Hindlimb muscle (tissue), 1 donor: ENCODE measurements at regions not wholly inside any gene's neighbourhood (a gene's known extent, or its start where the extent isn't known, plus 50 kb on each side); places are given as distances from the start of the nearest gene placed in this dataset.
"Not testable (repeated sequence)": the region's sequence is repeated elsewhere in the genome, so short reads cannot be mapped to it uniquely, and the experiment has no call there.

Source experiments
- DNase-seq: peaks from one replicate; pipeline ENCODE4 v3.0.0-alpha.2; 2013

DNA sequence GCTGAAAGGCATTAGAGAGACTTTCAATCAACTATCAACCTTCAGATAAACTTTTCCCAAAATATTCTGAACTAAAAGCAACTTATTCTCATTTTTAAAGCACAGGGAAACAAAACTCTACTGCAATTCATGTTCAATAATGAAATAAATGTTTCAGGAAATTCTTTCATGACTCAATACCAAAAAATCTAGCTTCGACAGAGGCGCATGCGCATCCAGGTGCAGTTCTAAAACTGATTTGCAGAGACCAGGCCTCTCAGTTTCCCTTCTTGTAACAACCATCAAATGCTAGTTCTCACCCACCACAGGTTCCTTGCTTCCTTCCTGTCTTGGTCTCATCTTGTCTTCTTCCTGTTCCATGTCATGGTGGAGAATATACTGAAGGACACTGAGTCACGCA, 55.3 kb upstream of the NRBF2 start:
- no peak for DNase-seq

DNA sequence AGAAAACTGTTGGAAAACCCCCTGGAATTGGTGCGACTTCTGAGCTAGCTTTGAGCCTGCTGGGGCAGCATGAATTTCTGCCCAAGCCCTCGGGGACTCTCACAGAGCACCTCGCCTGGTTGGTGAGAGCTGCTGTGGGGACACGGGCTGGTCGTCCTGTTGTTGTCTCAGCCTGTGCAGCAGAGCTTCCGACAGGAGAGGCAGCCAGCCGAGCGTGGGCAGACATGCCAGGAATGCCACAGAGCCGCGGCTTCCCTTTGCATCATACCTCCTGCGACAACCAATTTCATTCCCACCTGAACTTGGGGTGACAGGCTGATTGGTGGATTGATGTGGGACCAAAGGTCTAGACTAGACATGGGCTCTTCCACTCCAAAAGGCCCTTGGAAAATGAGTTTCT, 60.2 kb upstream of the NRBF2 start:
- no peak for DNase-seq

DNA sequence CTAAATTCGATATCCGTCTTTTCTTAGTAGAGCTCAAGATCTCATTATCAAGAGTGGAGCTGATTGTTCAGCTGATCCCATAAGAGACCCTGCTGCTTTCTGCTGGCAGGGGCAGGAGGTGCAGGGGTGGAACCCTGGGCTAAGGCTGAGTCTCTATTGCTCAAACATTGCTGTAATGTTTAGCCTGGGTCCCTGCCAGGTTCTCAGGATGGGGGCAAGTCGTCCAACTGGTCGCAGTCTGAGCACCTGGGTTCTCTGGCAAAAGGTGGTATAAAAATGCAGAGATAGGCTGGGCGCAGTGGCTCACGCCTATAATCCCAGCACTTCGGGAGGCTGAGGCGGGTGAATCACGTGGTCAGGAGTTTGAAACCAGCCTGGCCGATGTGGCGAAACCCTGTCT, 62.0 kb upstream of the NRBF2 start:
- DNase-seq, result no peak

DNA sequence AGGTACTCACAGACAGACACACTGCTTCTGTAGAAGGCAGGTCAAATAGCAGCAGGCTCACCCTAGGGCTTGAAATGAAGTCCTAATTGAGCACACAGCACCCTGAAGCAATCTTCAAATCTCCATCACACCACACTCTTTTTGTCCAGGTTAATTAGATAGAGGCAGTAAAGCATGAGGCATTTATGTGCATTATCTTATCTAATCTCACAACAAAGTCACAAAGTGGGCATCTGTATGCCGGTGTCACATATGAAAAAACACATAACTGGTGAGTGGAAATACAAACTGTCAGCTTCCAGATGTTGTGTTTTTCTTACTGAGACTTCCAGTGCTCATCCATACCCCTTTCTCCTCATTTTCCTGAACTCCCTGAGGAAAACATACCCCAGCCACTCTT, 63.8 kb upstream of the NRBF2 start:
- no peak for DNase-seq

DNA sequence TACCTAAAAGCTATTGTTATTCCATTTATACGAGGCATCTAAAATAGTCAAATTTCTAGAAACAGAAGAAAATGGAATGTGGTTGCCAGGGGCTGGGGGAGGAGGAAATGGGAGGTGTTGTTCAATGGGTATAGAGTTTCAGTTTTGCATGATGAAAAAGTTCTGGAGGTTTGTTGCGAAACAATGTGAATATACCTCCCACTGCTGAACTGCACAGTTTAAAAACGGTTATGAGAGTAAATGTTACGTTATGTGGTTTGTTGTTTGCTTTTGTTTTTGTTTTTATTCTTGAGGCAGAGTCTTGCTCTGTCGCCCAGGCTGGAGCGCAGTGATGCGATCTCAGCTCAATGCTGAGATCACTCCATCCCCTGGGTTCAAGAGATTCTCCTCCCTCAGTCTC, 64.9 kb upstream of the NRBF2 start:
- DNase-seq, result no peak

DNA sequence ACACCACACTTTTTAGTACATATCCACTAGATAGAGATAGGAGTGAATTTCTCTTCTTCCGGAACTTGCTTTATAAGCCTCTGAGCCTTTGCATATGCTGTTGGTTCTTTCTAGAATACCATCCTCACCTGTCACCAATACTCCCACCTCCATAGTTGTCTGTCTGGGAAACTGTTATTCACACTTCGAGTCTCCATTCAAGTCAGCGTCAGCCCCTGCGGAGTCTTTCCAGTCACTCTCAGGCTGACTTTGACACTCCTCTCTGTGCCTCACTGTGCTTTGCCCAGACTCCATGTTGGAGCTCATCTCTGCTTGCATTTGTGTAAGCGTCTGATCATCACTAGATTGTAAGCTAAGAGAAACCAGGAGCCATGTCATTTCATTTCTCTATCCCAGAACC, 66.5 kb upstream of the NRBF2 start:
- no peak for DNase-seq

DNA sequence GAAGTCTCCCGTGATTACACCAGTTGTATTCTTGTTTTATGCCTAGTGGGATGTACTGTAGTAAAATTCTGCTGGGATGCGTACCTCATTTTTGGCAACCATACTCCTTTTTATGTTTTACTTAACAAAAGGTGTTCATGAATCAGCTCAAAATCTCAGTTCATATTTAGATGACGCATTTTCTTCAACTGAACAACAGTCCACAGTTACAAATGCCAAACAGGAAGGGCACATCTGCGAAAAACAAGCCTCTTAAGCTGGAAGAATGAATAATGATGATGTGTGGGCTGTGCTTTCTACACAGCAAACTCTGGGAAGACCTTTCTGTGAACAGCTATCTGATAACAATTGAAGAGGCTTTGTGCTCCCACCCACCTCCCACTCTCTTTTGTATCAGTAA, 68.4 kb upstream of the NRBF2 start:
- no peak for DNase-seq

DNA sequence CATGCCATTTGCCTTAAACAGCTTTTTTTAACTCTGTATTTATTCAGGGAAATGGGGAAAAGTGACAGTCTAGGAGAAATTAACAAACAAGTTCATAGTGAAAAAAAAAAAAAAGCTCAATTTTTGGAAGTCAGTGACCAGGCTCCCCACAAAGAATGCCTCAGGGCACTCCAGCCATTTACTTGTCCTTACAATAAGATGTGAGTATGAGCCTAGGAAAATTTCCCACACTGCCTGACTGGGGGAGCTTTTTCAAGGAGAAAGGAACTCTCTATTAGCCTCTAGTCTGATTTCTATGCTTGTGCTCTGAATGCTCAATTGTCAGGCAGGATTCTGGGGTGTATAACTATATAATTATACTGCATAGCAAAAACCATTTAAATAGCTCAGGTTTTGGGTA, 74.9 kb upstream of the NRBF2 start:
- DNase-seq, result no peak

DNA sequence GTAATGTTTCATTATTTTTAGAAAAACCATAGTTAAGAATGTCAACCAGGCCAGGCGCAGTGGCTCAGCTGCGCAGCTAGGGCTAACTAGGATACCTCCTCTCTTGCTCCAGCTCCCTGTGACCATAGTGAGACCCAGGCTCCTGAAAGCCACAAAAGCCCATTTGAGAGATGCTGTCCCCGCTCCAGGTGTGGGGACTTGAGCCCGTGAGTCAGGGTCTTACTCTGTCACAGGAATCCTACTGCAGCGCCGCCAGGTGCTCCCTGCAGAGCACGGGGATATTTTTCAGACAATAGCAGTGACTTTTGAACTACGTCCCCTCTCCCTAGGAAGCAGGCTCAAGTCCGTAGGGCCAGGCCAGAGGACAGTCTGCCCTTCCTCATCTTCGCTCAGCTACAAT, 75.6 kb upstream of the NRBF2 start:
- DNase-seq, result no peak

DNA sequence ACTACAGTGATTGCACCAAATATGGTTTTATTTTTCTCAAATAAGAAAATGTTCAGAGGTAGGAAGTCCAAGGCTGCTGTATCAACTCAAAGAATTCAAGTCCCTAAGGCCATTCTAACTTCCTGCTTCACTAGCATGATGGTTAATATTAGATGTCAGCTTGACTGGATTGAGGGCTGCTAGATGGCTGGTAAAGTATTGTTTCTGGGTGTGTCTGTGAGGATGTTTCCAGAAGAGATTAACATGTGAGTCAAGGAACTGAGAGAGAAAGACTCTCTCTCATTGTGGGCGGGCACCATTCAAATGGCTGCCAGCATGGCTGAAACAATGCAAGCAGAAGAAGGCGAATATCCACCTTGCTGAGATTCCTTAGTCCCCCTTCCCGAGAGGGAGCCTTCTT, 77.4 kb upstream of the NRBF2 start:
- DNase-seq, result no peak

DNA sequence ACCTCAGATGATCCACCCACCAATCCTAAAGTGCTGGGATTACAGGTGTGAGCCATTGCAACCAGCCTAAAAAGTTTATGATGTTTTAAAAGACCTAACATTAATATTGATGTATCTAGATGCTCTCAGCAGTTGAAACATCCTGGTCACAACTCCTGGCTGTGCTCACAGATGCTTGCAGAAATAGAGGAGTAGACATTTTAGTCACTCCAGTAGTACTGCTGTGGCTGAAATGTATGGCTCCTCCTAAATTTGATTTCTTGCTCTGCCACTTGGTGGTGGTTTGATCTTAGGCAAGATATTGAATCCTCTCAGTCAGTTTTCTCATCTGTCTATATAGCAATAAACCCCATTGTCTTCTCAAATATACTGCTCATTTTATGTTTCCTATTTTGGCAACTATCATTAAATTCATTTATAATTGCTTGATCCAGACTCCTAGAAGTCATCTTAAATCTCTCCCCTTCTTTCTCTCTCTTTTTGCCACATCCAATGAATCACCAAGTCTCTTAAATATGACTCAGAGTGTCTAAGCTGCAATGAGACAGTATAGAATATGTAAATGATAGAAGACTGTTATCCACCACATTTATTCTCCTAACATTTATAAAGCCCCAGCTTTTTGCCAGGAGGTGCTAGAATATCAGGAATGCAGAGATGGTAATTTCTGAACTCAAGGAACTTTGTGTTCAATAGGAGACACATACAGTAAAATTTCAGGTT, 78.1 kb upstream of the NRBF2 start:
- no peak for DNase-seq

DNA sequence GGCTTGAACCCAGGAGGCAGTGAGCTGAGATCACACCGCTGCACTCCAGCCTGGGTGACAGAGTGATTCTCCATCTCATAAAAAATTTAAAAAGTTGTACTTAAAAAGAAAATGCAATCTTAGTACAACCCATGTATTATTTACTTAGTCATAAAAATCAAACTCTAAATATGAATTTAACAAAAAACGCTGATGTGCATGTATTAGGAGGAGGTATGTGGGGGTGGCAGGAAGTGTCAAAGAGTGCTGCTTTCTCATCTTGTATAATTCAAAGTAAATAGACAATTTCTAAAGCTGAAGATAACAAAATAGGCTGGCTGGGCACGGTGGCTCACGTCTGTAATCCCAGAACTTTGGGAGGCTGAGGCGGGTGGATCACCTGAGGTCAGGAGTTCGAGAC, 81.0 kb upstream of the NRBF2 start:
- no peak for DNase-seq

DNA sequence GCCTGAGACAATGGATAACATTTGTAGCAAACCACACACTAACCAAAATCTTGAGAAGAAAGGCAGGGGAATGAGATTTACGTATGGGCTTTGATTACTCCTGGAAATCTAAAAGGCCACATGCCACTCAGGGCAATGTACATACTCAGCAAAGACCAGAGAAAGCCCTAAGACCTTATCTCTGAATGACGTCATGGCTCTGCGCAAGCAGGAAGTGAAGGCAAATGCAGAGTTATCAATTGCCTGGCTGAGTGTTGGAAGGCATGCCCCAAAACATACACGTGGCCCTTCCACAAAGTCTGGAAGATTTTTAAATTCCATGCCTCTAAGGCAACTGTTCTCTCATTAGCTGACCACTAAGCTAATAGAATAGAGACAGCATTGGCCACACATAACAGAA, 90.9 kb upstream of the NRBF2 start:
- no peak for DNase-seq

DNA sequence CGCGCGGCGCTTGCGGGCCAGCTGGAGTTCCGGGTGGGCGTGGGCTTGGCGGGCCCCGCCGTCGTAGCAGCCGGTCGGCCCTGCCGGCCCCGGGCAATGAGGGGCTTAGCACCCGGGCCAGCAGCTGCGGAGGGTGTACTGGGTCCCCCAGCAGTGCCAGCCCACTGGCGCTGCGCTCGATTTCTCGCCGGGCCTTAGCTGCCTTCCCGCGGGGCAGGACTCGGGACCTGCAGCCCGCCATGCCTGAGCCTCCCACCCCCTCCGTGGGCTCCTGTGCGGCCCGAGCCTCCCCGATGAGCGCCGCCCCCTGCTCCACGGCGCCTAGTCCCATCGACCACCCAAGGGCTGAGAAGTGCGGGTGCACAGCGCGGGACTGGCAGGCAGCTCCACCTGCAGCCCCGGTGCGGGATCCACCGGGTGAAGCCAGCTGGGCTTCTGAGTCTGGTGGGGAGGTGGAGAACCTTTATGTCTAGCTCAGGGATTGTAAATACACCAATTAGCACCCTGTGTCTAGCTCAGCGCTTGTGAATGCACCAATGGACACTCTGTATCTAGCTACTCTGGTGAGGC, 99.4 kb upstream of the NRBF2 start:
- DNase-seq, result not testable (repeated sequence)

DNA sequence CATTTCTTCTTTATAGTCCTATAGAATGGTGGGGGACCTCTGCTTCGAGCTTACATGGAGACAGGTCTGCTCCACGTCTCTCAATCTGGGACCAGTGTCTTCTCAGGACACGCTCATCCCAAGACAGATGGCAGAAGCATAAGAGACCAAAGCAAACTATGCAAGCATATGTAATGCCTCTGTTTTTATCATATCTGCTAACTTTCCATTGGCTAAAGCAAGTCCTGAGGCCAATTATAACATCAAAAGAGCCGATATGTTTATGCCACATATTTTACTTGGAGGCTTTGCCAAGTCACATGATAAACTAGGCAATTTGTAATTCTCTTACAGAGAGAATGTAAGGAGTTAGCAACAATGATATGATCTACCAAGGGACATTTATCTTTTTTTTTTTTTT, 102.6 kb upstream of the NRBF2 start:
- no peak for DNase-seq

DNA sequence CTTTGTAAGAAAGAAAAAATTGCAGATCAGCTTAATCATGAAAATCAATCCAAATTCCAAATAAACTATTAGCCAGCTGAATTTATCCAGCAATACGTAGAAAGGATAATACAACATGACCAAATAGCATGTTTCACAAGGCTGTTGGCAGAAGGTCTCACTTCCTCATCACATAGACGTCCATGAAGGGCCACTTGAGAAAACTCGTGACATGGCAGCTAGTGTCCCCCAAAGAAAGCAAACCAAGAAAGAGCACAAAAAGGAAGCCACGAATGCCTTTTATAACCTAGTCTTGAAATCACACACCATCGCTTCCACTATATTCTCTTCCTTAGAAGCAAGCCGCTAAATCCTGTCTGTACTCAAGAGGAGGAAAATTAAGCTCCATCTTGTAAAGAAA, 105.6 kb upstream of the NRBF2 start:
- DNase-seq, result no peak

DNA sequence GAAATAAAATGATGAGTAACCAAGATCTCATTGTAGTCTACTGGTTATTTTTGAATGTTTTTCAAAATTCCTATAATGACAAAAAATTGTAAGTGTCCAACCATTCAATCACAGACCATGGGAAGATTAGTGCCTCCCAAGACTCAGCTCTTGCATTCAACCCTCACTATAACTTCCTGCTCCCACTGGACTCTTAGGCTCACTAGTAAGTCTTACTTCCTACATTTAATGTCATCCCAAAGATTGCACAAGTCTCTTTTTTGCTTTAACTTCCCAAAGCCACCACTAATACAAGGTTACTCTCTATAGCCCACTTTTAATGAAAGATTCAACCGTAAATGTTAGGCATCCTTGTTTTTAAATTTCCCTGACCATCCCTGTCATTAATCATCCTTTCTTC, 111.9 kb upstream of the NRBF2 start:
- DNase-seq, result no peak

DNA sequence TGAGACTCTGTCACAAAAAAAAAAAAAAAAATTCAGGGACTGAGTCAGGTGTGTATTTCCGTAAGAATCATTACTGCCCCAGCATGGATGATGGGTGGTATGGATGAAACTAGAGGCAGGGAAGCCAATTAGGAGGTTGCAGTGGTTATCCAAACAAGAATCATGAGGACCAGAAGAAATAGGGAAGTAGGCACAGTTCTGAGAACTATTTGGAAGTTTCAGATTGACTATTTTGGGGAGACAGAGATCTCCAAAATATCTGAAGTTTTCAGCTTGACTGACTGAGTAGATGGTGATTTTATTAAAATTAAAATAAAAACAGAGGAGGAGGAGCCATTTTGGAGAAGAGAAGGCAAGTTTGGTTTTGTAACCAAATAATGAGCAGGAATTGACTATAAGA, 119.4 kb upstream of the NRBF2 start:
- DNase-seq, result no peak

DNA sequence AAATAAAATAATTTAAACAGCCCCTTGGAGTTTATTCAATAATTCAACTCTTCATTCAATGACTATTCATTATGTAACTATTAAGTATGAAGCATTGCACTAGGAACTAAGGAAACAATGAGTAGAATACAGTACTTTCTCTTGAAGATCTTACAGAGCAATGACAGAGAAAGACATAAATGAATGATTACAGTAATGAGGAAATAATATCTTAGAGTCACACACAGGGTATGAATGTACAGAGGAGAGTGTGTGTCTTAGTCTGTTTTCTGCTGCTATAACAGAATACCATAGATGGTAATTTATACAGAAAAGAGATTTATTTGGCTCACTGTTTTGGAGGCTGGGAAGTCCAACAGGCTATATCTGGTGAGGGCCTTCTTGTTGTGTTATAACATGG, 120.5 kb upstream of the NRBF2 start:
- DNase-seq, result no peak

DNA sequence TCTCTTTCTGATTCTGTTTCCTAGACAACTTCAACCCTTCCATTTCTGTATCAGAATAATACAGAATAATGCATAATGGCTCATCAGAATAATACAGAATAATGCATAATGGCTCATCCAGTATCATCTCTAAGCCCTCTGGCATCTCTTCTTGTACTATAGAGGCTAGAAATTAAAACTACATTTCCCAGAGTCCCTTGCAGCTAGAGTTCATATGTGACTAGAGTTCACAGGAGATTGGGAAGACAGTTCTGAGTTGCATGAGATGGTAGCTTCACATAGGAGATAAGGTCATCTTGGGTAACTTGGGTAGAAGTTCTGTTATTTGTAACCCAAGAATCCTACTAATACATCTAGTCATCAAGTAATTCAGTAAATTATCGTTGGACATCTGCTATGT, 122.9 kb upstream of the NRBF2 start:
- no peak for DNase-seq

DNA sequence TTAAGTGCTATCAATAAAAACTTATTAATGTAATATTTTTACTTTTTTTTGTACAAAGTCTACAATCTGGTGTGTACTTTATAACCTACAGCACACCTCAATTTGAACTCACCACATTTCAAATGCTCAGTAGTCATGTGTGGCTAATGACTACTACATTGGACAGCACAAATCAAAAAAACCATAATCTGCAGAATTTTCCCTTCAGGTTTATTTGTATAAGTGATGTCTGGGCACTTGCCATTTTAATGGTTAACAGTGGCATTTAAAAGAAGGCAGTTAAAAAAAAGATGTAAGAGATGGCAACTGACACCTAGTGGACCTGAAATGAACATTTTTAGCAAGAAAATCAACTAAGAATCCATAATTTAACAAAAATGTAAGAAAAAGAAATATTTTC, 124.6 kb upstream of the NRBF2 start:
- DNase-seq, result no peak

DNA sequence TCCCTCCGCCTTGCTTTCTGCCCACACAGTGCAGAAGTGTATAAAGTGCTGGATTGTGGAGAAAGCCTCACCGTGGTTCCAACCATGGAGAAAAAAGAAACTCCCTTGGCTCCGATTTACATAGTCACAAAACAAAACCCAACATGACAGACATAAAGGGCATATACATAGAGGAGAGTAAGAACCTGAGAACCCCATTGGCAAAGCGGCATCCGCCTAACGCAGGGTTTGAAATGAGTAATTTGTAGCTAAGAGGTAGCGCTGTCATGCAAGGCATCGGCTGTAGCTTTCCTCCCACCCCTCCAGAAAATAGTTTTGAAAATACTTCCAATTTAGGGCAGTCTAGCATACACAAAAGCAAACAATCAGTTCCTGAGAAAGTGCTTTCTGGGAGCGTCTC, 126.0 kb upstream of the NRBF2 start:
- no peak for DNase-seq

DNA sequence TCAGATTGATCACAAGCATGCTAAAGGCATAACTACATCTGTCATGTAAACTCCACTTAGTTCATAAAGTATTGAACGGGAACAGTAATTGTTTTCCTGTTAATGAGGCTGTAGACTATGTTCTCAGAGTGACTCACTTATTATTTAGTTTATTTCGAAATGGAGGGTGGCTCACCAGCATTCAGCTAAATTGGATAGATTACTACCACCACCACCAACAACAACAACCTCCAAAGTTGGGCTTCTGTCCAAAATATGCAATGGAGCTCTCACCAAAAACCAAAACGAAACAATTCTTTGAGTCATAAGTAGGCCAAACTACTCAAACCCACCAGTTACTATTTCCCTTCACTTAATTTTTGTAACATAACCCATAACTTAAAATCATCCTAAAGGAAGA, 127.9 kb upstream of the NRBF2 start:
- DNase-seq, result no peak

DNA sequence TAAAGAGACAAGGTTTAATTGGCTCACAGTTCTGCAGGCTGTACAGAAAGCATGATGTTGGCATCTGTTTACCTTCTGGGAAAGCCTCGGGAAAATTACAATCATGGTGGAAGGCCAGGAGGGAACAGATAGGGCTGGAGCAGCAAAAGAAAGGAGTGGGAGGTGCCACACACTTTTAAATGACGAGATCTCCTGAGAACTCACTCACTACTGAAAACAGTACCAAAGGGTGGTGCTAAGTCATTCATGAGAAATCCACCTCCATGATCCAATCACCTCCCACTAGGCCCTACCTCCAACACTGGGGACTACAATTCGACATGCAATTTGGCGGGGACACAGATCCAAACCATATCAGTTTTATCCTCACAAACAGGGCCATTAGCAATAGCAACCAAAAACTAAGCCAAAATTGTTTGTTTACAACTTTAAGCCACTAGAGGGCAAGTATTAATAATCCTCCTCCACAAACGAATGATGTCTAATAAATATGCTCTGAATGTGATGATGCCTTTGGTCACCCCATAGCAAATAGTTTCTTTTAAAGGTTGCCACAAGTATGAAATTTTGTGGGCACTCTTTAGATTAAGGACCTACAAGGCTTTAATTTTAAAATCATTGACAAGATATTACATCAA, 129.2 kb upstream of the NRBF2 start:
- DNase-seq, result no peak

DNA sequence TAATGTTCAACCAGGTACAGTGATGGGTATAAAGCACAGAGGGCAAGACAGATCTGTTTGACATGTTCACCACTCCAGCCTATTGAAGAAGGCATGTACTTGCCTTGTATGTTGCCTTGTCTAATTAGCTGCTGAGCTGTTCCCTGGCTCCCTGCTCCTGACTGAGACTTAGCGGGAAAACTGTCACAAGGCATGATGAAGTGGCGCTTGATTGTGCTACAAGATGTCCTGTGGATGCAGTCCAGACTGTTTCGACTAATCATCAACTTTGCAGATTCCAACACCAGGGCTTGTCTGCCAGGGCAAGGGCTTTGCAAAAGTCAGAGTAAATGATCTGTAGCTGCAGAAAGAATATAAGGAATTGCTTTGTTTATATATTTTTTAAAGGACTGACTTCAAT, 136.2 kb upstream of the NRBF2 start:
- DNase-seq, result no peak
